K562 (cell line): ENCODE measurements at regions not wholly inside any gene's neighbourhood (a gene's known extent, or its start where the extent isn't known, plus 50 kb on each side); places are given as distances from the start of the nearest gene placed in this dataset.

Experiments used
- ARNT ChIP-seq, 2 experiments: fragments of 450-650 bp; IDR thresholded peaks; 2 replicates each; pipeline ENCODE4 v1.6.1; 2016; ENCODE audit warnings: mild to moderate bottlenecking in 1 of 2
- BCOR ChIP-seq: fragments of 450-650 bp; IDR thresholded peaks from 2 replicates; pipeline ENCODE4 v1.6.1; 2016
- CBFB ChIP-seq: sonication (generic); formaldehyde crosslinking; IDR thresholded peaks from 2 replicates; pipeline ENCODE4 v1.4.0; 2020; ENCODE audit warnings: mild to moderate bottlenecking, missing genetic modification reagents
- CEBPG ChIP-seq, 3 experiments: fragments of 200-800 bp in 1 of 3; sonication (Bioruptor generic) in 1 of 3; sonication (generic) in 1 of 3; formaldehyde crosslinking in 1 of 3; IDR thresholded peaks in 2 of 3; conservative IDR thresholded peaks in 1 of 3; 2 replicates each; pipeline versions ENCODE4 v1.6.1 to v1.8.0; 2016 to 2022; ENCODE audit warnings: missing compliant biosample characterization in 2 of 3, missing genetic modification characterization in 2 of 3, mild to moderate bottlenecking in 1 of 3, missing genetic modification reagents in 1 of 3
- CHD1 ChIP-seq: fragments of 200-600 bp; sonication (generic); IDR thresholded peaks from one replicate; pipeline ENCODE4 v1.6.1; 2012; ENCODE audit warnings: mild to moderate bottlenecking, moderate library complexity, low read length, inconsistent platforms
- CREB1 ChIP-seq, 2 experiments: sonication (generic) in 1 of 2; formaldehyde crosslinking in 1 of 2; IDR thresholded peaks; 2 replicates each; pipeline versions ENCODE4 v1.6.1 to v1.8.0; 2012 to 2022; ENCODE audit warnings: inconsistent platforms in 1 of 2, mild to moderate bottlenecking in 1 of 2, missing genetic modification reagents in 1 of 2, moderate library complexity in 1 of 2
- CREBBP ChIP-seq: IDR thresholded peaks from one replicate; pipeline ENCODE4 v1.6.1; 2012; ENCODE audit warnings: low read depth, mild to moderate bottlenecking, control low read depth, inconsistent platforms, low read length
- ESRRB ChIP-seq: fragments of 250-450 bp; sonication (Bioruptor Pico); IDR thresholded peaks from 2 replicates; pipeline ENCODE4 v1.5.0; 2020; ENCODE audit warnings: mild to moderate bottlenecking, moderate library complexity, borderline replicate concordance
- HDAC2 ChIP-seq: fragments of 450-650 bp; IDR thresholded peaks from 2 replicates; pipeline ENCODE4 v1.6.1; 2016; ENCODE audit warnings: mild to moderate bottlenecking
- MCM7 ChIP-seq, 2 experiments: fragments of 450-650 bp; IDR thresholded peaks; 2 replicates each; pipeline ENCODE4 v1.6.1; 2016 to 2018
- POLR2H ChIP-seq: IDR thresholded peaks from 2 replicates; pipeline ENCODE4 v1.6.1; 2016; ENCODE audit warnings: missing genetic modification characterization, low read depth, mild to moderate bottlenecking, control low read depth, missing compliant biosample characterization, moderate library complexity
- PRMT5 ChIP-seq: sonication (generic); formaldehyde crosslinking; IDR thresholded peaks from 2 replicates; pipeline ENCODE4 v1.5.0; 2020; ENCODE audit warnings: missing genetic modification reagents
- RBM25 ChIP-seq: fragments of 200-400 bp; formaldehyde crosslinking; IDR thresholded peaks from 2 replicates; pipeline ENCODE4 v1.6.1; 2018; ENCODE audit warnings: low read length, low read depth, moderate library complexity; ENCODE audit not compliant: severe bottlenecking
- RFX5 ChIP-seq: IDR thresholded peaks from 2 replicates; pipeline ENCODE4 v1.6.1; 2011; ENCODE audit warnings: low read depth, mild to moderate bottlenecking, improper control_type of control experiment, low read length
- SMARCA4 ChIP-seq: fragments of 450-650 bp; IDR thresholded peaks from 2 replicates; pipeline ENCODE4 v1.6.1; 2016
- ZNF184 ChIP-seq: sonication (generic); formaldehyde crosslinking; IDR thresholded peaks from 2 replicates; pipeline ENCODE4 v1.5.0; 2020; ENCODE audit warnings: missing genetic modification reagents
- ZNF354B ChIP-seq: fragments of 250-450 bp; sonication (Bioruptor Pico); IDR thresholded peaks from 2 replicates; pipeline ENCODE4 v1.4.0; 2020
- ZNF717 ChIP-seq: fragments of 250-450 bp; sonication (Bioruptor Pico); IDR thresholded peaks from 2 replicates; pipeline ENCODE4 v1.5.0; 2021
- ZNF764 ChIP-seq: fragments of 250-450 bp; sonication (Bioruptor Pico); IDR thresholded peaks from 2 replicates; pipeline ENCODE4 v1.4.0; 2020; ENCODE audit warnings: low read depth, mild to moderate bottlenecking, moderate library complexity
- ZNF79 ChIP-seq: fragments of 250-450 bp; sonication (Bioruptor Pico); IDR thresholded peaks from 2 replicates; pipeline ENCODE4 v1.4.0; 2020; ENCODE audit warnings: low read depth, mild to moderate bottlenecking, moderate library complexity
- TF ChIP-seq, protein P1 (sequence below): fragments of 250-450 bp; sonication (Bioruptor Pico); IDR thresholded peaks from 2 replicates; pipeline ENCODE4 v1.8.0; 2022; ENCODE audit warnings: inconsistent platforms
- TF ChIP-seq, protein P2 (sequence below): fragments of 450-650 bp; IDR thresholded peaks from 2 replicates; pipeline ENCODE4 v1.6.1; 2016; ENCODE audit warnings: borderline replicate concordance
- TF ChIP-seq, protein P3 (sequence below): fragments of 250-450 bp; sonication (Bioruptor Pico); IDR thresholded peaks from 2 replicates; pipeline ENCODE4 v1.4.0; 2020
- TF ChIP-seq, protein P4 (sequence below): fragments of 450-650 bp; formaldehyde crosslinking; IDR thresholded peaks from 2 replicates; pipeline ENCODE4 v1.4.0; 2020; ENCODE audit warnings: mild to moderate bottlenecking, mixed read lengths

DNA sequence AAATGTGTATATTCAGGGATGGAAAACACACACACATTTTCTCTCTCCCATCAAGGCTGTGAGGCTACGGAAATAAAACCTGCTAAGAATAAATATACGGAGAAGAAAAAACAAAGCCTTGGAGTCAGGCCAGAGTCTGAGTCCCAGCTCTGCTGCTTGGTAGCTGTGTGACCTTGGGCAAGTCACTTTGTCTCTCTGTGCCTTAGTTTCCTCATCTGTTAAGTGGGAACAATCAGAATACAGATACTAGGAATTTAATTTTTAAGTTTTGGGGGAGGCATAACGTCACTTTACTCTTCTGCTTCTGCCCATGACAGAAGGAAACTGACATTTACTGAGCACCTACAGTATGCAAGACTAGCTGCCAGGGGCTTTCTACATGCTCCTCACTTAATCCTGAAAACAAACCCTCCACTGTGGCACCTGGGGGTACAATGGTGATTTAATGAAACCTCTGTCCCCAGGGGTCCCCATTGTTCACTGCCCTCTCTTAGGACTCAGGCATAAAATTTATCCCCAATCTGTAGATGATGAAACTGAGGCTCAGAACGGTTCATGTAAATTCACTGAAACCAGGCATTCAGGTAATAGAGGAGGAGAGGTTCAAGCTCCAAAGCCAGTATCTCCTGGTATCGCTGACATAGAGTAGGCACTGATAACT, 131.9 kb upstream of the SERPIND1 start (continued):
- TF ChIP-seq, protein P1, sequence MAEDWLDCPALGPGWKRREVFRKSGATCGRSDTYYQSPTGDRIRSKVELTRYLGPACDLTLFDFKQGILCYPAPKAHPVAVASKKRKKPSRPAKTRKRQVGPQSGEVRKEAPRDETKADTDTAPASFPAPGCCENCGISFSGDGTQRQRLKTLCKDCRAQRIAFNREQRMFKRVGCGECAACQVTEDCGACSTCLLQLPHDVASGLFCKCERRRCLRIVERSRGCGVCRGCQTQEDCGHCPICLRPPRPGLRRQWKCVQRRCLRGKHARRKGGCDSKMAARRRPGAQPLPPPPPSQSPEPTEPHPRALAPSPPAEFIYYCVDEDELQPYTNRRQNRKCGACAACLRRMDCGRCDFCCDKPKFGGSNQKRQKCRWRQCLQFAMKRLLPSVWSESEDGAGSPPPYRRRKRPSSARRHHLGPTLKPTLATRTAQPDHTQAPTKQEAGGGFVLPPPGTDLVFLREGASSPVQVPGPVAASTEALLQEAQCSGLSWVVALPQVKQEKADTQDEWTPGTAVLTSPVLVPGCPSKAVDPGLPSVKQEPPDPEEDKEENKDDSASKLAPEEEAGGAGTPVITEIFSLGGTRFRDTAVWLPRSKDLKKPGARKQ (CRISPR knock-in tag), result no peak
- TF ChIP-seq ZNF717 (CRISPR knock-in tag), result no peak
- TF ChIP-seq ZNF184 (CRISPR knock-in tag), result no peak
- TF ChIP-seq SMARCA4, result no peak
- no peak for TF ChIP-seq ZNF79 (CRISPR knock-in tag)
- peak; percentile 91 for TF ChIP-seq RBM25
- TF ChIP-seq HDAC2, result peak; percentile 36; the same call in 1 of the 2 replicates
- 0 out of 2 replicates have a peak, but pooled peaks have one; percentile 40 for TF ChIP-seq ZNF764 (CRISPR knock-in tag)
- TF ChIP-seq, protein P2, sequence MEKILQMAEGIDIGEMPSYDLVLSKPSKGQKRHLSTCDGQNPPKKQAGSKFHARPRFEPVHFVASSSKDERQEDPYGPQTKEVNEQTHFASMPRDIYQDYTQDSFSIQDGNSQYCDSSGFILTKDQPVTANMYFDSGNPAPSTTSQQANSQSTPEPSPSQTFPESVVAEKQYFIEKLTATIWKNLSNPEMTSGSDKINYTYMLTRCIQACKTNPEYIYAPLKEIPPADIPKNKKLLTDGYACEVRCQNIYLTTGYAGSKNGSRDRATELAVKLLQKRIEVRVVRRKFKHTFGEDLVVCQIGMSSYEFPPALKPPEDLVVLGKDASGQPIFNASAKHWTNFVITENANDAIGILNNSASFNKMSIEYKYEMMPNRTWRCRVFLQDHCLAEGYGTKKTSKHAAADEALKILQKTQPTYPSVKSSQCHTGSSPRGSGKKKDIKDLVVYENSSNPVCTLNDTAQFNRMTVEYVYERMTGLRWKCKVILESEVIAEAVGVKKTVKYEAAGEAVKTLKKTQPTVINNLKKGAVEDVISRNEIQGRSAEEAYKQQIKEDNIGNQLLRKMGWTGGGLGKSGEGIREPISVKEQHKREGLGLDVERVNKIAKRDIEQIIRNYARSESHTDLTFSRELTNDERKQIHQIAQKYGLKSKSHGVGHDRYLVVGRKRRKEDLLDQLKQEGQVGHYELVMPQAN, result no peak
- TF ChIP-seq CREBBP, result no peak
- no peak for TF ChIP-seq RFX5
- TF ChIP-seq POLR2H, result no peak
- TF ChIP-seq PRMT5 (CRISPR knock-in tag), result 0 out of 2 replicates have a peak, but pooled peaks have one; percentile 34
- TF ChIP-seq MCM7 (IDR thresholded peaks at IDR 0.05), result no peak
- peak; percentile 92 for TF ChIP-seq BCOR
- TF ChIP-seq, protein P3, sequence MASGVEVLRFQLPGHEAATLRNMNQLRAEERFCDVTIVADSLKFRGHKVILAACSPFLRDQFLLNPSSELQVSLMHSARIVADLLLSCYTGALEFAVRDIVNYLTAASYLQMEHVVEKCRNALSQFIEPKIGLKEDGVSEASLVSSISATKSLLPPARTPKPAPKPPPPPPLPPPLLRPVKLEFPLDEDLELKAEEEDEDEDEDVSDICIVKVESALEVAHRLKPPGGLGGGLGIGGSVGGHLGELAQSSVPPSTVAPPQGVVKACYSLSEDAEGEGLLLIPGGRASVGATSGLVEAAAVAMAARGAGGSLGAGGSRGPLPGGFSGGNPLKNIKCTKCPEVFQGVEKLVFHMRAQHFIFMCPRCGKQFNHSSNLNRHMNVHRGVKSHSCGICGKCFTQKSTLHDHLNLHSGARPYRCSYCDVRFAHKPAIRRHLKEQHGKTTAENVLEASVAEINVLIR (CRISPR knock-in tag), result no peak
- TF ChIP-seq ESRRB (CRISPR knock-in tag), result no peak
- no peak for TF ChIP-seq CREB1 (IDR thresholded peaks at IDR 0.05)
- TF ChIP-seq CREB1 (CRISPR knock-in tag; IDR thresholded peaks at IDR 0.05), result no peak
- no peak for TF ChIP-seq CEBPG (CRISPR knock-in tag; IDR thresholded peaks at IDR 0.05)
- 0 out of 4 replicates have a peak, but pooled peaks of 1 of the 2 experiments have one; percentile 8 for TF ChIP-seq CEBPG (tag; conservative IDR thresholded peaks at IDR 0.05 in 1 of 2, IDR thresholded peaks at IDR 0.05 in 1 of 2)
- TF ChIP-seq CHD1, result no peak
- TF ChIP-seq, protein P4, sequence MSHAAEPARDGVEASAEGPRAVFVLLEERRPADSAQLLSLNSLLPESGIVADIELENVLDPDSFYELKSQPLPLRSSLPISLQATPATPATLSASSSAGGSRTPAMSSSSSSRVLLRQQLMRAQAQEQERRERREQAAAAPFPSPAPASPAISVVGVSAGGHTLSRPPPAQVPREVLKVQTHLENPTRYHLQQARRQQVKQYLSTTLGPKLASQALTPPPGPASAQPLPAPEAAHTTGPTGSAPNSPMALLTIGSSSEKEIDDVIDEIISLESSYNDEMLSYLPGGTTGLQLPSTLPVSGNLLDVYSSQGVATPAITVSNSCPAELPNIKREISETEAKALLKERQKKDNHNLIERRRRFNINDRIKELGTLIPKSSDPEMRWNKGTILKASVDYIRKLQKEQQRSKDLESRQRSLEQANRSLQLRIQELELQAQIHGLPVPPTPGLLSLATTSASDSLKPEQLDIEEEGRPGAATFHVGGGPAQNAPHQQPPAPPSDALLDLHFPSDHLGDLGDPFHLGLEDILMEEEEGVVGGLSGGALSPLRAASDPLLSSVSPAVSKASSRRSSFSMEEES, result no peak
- 0 out of 2 replicates have a peak, but pooled peaks have one; percentile 50 for TF ChIP-seq CBFB
- no peak for TF ChIP-seq ARNT (IDR thresholded peaks at IDR 0.05)
- TF ChIP-seq ZNF354B (CRISPR knock-in tag), result peak; percentile 61; the same call in 1 of the 2 replicates
